ENCODE measurements at regions not wholly inside any gene's neighbourhood (a gene's known extent, or its start where the extent isn't known, plus 50 kb on each side); places are given as distances from the start of the nearest gene placed in this dataset.

DNA sequence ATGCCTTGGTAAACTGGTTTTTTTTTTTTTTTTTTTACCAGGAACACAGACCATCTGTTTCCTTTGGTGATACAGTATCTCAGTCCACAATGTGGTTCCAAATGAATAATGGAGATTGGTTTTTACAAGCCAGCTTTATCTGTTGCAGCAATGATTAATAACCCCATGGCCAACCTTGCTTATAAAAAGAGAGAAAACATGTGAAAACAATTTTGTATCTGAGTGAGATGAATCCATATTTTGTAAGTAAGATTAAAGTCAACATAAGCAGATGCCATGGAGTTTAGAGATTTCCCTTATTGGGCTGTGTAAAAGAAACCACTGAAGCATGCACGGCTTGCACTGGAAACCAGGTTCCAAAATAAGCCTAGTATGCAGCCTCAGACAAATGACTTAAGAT, 108.6 kb upstream of the CNTNAP5 start:
- Histone ChIP-seq H3K27me3 (replicated peaks; ENCODE audit: insufficient read depth, low read length) (no peaks in the 10 kb centered on the region), H3K9me2 (replicated peaks; ENCODE audit: insufficient read depth, low read length) (no peaks in the 10 kb centered on the region), H2AFZ (ENCODE audit: low read length) (no peak overlapping the region), H3K4me1 (ENCODE audit: low read length) (no peaks in the 10 kb centered on the region), H4K20me1 (ENCODE audit: insufficient read depth, low read length) (no peaks in the 10 kb centered on the region), H3K9me3 (replicated peaks; ENCODE audit: insufficient read depth, low read length) (no peaks in the 10 kb centered on the region), H3K27ac (ENCODE audit: low read length) (no peak overlapping the region), H3K36me3 (replicated peaks; ENCODE audit: insufficient read depth, low read length) (no peaks in the 10 kb centered on the region), H3K9ac (ENCODE audit: low read length) (no peak overlapping the region), H3K79me2 (ENCODE audit: low read length) (no peaks in the 10 kb centered on the region), H3K4me3 (ENCODE audit: low read length) (no peak overlapping the region), H3K4me2 (ENCODE audit: low read depth, low read length) (no peak overlapping the region), H3F3A (ENCODE audit: insufficient read depth, low read length) (no peaks in the 10 kb centered on the region)
- TF ChIP-seq EZH2phosphoT487 (IDR thresholded peaks at IDR 0.05; ENCODE audit: low read length): no peak
- TF ChIP-seq, protein P1, sequence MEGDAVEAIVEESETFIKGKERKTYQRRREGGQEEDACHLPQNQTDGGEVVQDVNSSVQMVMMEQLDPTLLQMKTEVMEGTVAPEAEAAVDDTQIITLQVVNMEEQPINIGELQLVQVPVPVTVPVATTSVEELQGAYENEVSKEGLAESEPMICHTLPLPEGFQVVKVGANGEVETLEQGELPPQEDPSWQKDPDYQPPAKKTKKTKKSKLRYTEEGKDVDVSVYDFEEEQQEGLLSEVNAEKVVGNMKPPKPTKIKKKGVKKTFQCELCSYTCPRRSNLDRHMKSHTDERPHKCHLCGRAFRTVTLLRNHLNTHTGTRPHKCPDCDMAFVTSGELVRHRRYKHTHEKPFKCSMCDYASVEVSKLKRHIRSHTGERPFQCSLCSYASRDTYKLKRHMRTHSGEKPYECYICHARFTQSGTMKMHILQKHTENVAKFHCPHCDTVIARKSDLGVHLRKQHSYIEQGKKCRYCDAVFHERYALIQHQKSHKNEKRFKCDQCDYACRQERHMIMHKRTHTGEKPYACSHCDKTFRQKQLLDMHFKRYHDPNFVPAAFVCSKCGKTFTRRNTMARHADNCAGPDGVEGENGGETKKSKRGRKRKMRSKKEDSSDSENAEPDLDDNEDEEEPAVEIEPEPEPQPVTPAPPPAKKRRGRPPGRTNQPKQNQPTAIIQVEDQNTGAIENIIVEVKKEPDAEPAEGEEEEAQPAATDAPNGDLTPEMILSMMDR (IDR thresholded peaks at IDR 0.05; ENCODE audit: low read length): no peak
- no peak for TF ChIP-seq EZH2 (optimal IDR thresholded peaks at IDR 0.05; ENCODE audit: low read depth, low read length)
- DNase-seq: no peak

DNA sequence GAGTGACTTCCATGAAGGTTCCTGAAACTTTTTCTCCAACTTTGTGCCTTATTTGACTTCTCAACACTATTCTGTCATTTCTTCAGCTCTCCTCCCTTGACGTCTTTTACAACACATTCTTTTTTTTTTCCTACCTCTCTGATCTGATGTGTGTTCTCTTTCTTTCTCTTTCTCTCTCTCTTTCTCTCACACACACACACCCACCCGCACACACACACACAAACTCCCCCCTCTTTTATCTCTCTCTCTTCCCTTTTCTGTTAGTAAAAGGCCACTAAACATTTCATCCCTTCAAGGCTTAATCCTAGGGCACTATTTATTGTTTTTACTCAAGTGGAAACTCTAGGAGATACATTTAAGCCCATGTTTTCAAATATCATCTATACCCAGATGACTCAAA, 107.8 kb upstream of the CNTNAP5 start:
- H3K27me3 ChIP-seq (replicated peaks; ENCODE audit: insufficient read depth, low read length): no peaks in the 10 kb centered on the region
- DNase-seq: no peak
- no peak overlapping the region for H2AFZ ChIP-seq (ENCODE audit: low read length)
- no peak overlapping the region for H3K4me2 ChIP-seq (ENCODE audit: low read depth, low read length)
- TF ChIP-seq EZH2phosphoT487 (IDR thresholded peaks at IDR 0.05; ENCODE audit: low read length) (no peak), EZH2 (optimal IDR thresholded peaks at IDR 0.05; ENCODE audit: low read depth, low read length) (no peak)
- TF ChIP-seq, protein P1 (IDR thresholded peaks at IDR 0.05; ENCODE audit: low read length): no peak
- no peaks in the 10 kb centered on the region for H3K36me3 ChIP-seq (replicated peaks; ENCODE audit: insufficient read depth, low read length)
- no peaks in the 10 kb centered on the region for H3K9me2 ChIP-seq (replicated peaks; ENCODE audit: insufficient read depth, low read length)
- no peak overlapping the region for H3K4me3 ChIP-seq (ENCODE audit: low read length)
- no peak overlapping the region for H3K27ac ChIP-seq (ENCODE audit: low read length)
- no peaks in the 10 kb centered on the region for H3F3A ChIP-seq (ENCODE audit: insufficient read depth, low read length)
- H4K20me1 ChIP-seq (ENCODE audit: insufficient read depth, low read length): no peaks in the 10 kb centered on the region
- no peaks in the 10 kb centered on the region for H3K4me1 ChIP-seq (ENCODE audit: low read length)
- H3K9me3 ChIP-seq (replicated peaks; ENCODE audit: insufficient read depth, low read length): no peaks in the 10 kb centered on the region
- no peaks in the 10 kb centered on the region for H3K79me2 ChIP-seq (ENCODE audit: low read length)
- no peak overlapping the region for H3K9ac ChIP-seq (ENCODE audit: low read length)

DNA sequence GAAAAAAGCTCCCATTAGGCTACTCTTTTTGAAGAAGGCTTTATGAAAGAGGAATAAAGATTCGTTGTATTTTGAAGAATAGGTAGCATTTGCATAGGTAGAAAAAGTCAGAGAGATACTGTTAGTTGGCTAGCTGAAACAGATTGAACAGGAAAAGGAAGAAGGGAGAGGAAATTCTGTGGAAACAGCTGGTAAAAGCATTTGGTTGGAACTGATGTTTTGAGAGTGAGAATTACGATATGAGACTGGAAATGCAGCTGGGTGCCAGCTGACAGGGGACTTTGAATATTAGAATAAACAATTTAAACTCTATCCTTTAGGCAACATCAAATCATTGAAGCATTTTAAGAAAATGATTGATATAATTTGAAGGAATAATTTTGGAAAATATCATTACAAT, 96.7 kb upstream of the CNTNAP5 start:
- TF ChIP-seq EZH2phosphoT487 (IDR thresholded peaks at IDR 0.05; ENCODE audit: low read length): no peak
- no peak for TF ChIP-seq EZH2 (optimal IDR thresholded peaks at IDR 0.05; ENCODE audit: low read depth, low read length)
- TF ChIP-seq, protein P1 (IDR thresholded peaks at IDR 0.05; ENCODE audit: low read length): no peak
- no peaks in the 10 kb centered on the region for H3K9me2 ChIP-seq (replicated peaks; ENCODE audit: insufficient read depth, low read length)
- no peak overlapping the region for H3K4me2 ChIP-seq (ENCODE audit: low read depth, low read length)
- H3K4me3 ChIP-seq (ENCODE audit: low read length): no peak overlapping the region
- no peak overlapping the region for H2AFZ ChIP-seq (ENCODE audit: low read length)
- H3F3A ChIP-seq (ENCODE audit: insufficient read depth, low read length): no peaks in the 10 kb centered on the region
- no peaks in the 10 kb centered on the region for H4K20me1 ChIP-seq (ENCODE audit: insufficient read depth, low read length)
- H3K27ac ChIP-seq (ENCODE audit: low read length): no peak overlapping the region
- no peaks in the 10 kb centered on the region for H3K27me3 ChIP-seq (replicated peaks; ENCODE audit: insufficient read depth, low read length)
- H3K79me2 ChIP-seq (ENCODE audit: low read length): no peaks in the 10 kb centered on the region
- no peak overlapping the region for H3K9ac ChIP-seq (ENCODE audit: low read length)
- no peaks in the 10 kb centered on the region for H3K36me3 ChIP-seq (replicated peaks; ENCODE audit: insufficient read depth, low read length)
- DNase-seq: no peak
- no peaks in the 10 kb centered on the region for H3K9me3 ChIP-seq (replicated peaks; ENCODE audit: insufficient read depth, low read length)
- H3K4me1 ChIP-seq (ENCODE audit: low read length): no peaks in the 10 kb centered on the region
